ENCODE measurements at regions not wholly inside any gene's neighbourhood (a gene's known extent, or its start where the extent isn't known, plus 50 kb on each side); places are given as distances from the start of the nearest gene placed in this dataset.

GRCh38 chr16:9203956-9204355 is 112.5 kb downstream of the HAPSTR1 start:
- TF ChIP-seq CTCF (conservative IDR thresholded peaks at IDR 0.05) (no peak), ZFX (IDR thresholded peaks at IDR 0.05) (no peak)

GRCh38 chr16:9205661-9206060 is 114.2 kb downstream of the HAPSTR1 start:
- TF ChIP-seq ZFX (IDR thresholded peaks at IDR 0.05) (no peak), CTCF (conservative IDR thresholded peaks at IDR 0.05) (no peak)
- H3K27ac ChIP-seq: no peak overlapping the region

More at GRCh38 chr16:9203956-9204355, 112.5 kb downstream of the HAPSTR1 start:
- no peak overlapping the region for H3K27ac ChIP-seq

GRCh38 chr16:9206156-9206555 is 114.7 kb downstream of the HAPSTR1 start:
- H3K27ac ChIP-seq: no peak overlapping the region
- TF ChIP-seq CTCF (conservative IDR thresholded peaks at IDR 0.05) (no peak), ZFX (IDR thresholded peaks at IDR 0.05) (no peak)

- TF ChIP-seq CTCF (conservative IDR thresholded peaks at IDR 0.05) (no peak), ZFX (IDR thresholded peaks at IDR 0.05) (no peak)
- H3K27ac ChIP-seq: no peak overlapping the region
These were observed 121.2 kb downstream of the HAPSTR1 start for GRCh38 chr16:9212621-9213020.

- TF ChIP-seq CTCF (conservative IDR thresholded peaks at IDR 0.05): no peak
- no peak for TF ChIP-seq ZFX (IDR thresholded peaks at IDR 0.05)
- no peak overlapping the region for H3K27ac ChIP-seq
These were observed 128.4 kb downstream of the HAPSTR1 start for GRCh38 chr16:9219813-9220212.

GRCh38 chr16:9225527-9226316 is 134.3 kb downstream of the HAPSTR1 start:
- no peak for TF ChIP-seq ZFX (IDR thresholded peaks at IDR 0.05)
- TF ChIP-seq CTCF (conservative IDR thresholded peaks at IDR 0.05): peak; percentile 53
- H3K27ac ChIP-seq: no peak overlapping the region

GRCh38 chr16:9226924-9227323 is 135.5 kb downstream of the HAPSTR1 start:
- TF ChIP-seq ZFX (IDR thresholded peaks at IDR 0.05): no peak
- no peak for TF ChIP-seq CTCF (conservative IDR thresholded peaks at IDR 0.05)
- no peak overlapping the region for H3K27ac ChIP-seq

Measured in C4-2B (cell line).